GM12878 (cell line): ENCODE measurements at regions not wholly inside any gene's neighbourhood (a gene's known extent, or its start where the extent isn't known, plus 50 kb on each side); places are given as distances from the start of the nearest gene placed in this dataset.
A peak's percentile ranks its signal among the peaks of the same experiment; 100 is the strongest.

Source experiments
- ATAC-seq: fragments of 200-7000 bp; cut with Tn5 transposase; 3 replicates; pipeline ENCODE4 v1.9.1; 2020; ENCODE audit warnings: mild to moderate bottlenecking, moderate library complexity
- BruUV-seq: library from RNA; stranded (reverse); fragments of 400-500 nt; replicated peaks from 2 replicates; lab custom pipeline; 2021; lab: Mats Ljungman, UMichigan
- CTCF ChIA-PET: fragments of 300-600 bp; sonication (Branson Sonifier 250); formaldehyde crosslinking; extraction: SDS; loops from one replicate; lab custom pipeline; 2021; ENCODE audit warnings: inconsistent platforms; lab: Yijun Ruan, JAX
- POLR2A ChIA-PET: fragments of 350-600 bp; formaldehyde crosslinking; extraction: SDS; loops from one replicate; lab custom pipeline; 2021; ENCODE audit warnings: inconsistent platforms; lab: Charles Lee
- RAD21 ChIA-PET: fragments of 300-600 bp; sonication (Branson Sonifier 250); formaldehyde crosslinking; loops from one replicate; lab custom pipeline; 2023; ENCODE audit warnings: antibody characterized with exemption; ENCODE audit not compliant: unreplicated experiment; lab: Charles Lee
- SMC1A ChIA-PET: fragments of 300-600 bp; sonication (Branson Sonifier 250); formaldehyde crosslinking; loops from one replicate; lab custom pipeline; 2023; ENCODE audit not compliant: unreplicated experiment, uncharacterized antibody; lab: Charles Lee
- DNase-seq: peaks from one replicate; pipeline ENCODE4 v3.0.0-alpha.2; 2011; ENCODE audit warnings: low read depth, low spot score
- FAIRE-seq: peaks from 3 replicates; lab custom pipeline; 2011; peaks lifted over from hg19 to GRCh38; lab: Jason Lieb, UNC
- H2AFZ ChIP-seq: 2 replicates; pipeline ENCODE4 v1.6.0; 2011; ENCODE audit warnings: low read depth, low read length, control low read depth; ENCODE audit not compliant: control insufficient read depth
- H3K27ac ChIP-seq: 2 replicates; pipeline ENCODE4 v1.5.1; 2011; ENCODE audit warnings: control low read depth; ENCODE audit not compliant: control insufficient read depth, insufficient read depth
- H3K27me3 ChIP-seq, 2 experiments: replicated peaks in 1 of 2; 2 replicates each; pipeline versions ENCODE4 v1.6.0 to v1.6.1; 2011; ENCODE audit warnings: low read length in 1 of 2; ENCODE audit not compliant: control insufficient read depth in 2 of 2, insufficient read depth in 2 of 2
- H3K36me3 ChIP-seq, 2 experiments: 2 replicates each; pipeline ENCODE4 v1.5.1; 2011; ENCODE audit warnings: low read length in 1 of 2; ENCODE audit not compliant: control insufficient read depth in 2 of 2, insufficient read depth in 2 of 2
- H3K4me1 ChIP-seq: 2 replicates; pipeline ENCODE4 v1.6.1; 2011; ENCODE audit warnings: mild to moderate bottlenecking, low read length, moderate library complexity, mixed read lengths; ENCODE audit not compliant: control insufficient read depth, insufficient read depth
- H3K4me2 ChIP-seq: 2 replicates; pipeline ENCODE4 v1.6.0; 2011; ENCODE audit warnings: control low read depth; ENCODE audit not compliant: control insufficient read depth, insufficient read depth
- H3K4me3 ChIP-seq: fragments of 200-600 bp; sonication (generic); 2 replicates; pipeline ENCODE4 v1.5.1; 2016
- H3K79me2 ChIP-seq: 2 replicates; pipeline ENCODE4 v1.6.0; 2011; ENCODE audit warnings: low read length; ENCODE audit not compliant: control insufficient read depth, insufficient read depth
- H3K9ac ChIP-seq: 2 replicates; pipeline ENCODE4 v1.8.0; 2011; ENCODE audit warnings: low read length, control low read depth, mixed read lengths; ENCODE audit not compliant: control insufficient read depth, insufficient read depth
- H3K9me3 ChIP-seq: replicated peaks from 3 replicates; pipeline ENCODE4 v1.5.1; 2011; ENCODE audit warnings: mild to moderate bottlenecking, low read length; ENCODE audit not compliant: control insufficient read depth, insufficient read depth
- H4K20me1 ChIP-seq: 2 replicates; pipeline ENCODE4 v1.6.0; 2011; ENCODE audit not compliant: control insufficient read depth, insufficient read depth
- BHLHE40 ChIP-seq, 2 experiments: fragments of 450-650 bp in 1 of 2; IDR thresholded peaks; 2 replicates each; pipeline ENCODE4 v1.6.1; 2011 to 2017; ENCODE audit warnings: low read depth in 2 of 2, borderline replicate concordance in 1 of 2, improper control_type of control experiment in 1 of 2, low read length in 1 of 2, mild to moderate bottlenecking in 1 of 2
- YBX1 ChIP-seq: fragments of 450-650 bp; IDR thresholded peaks from 2 replicates; pipeline ENCODE4 v1.6.1; 2016; ENCODE audit warnings: antibody characterized with exemption
- WGBS: methylation state at CpG from one replicate; pipeline ENCODE4 v1.1.6; 2016; ENCODE audit warnings: low lambda C conversion rate; ENCODE audit not compliant: insufficient replicate concordance, insufficient coverage; ENCODE audit errors: missing lambda C conversion rate; 5-methylcytosine and 5-hydroxymethylcytosine counted together
- in situ Hi-C: fragments of 300-500 bp; cut with MboI; formaldehyde crosslinking; loops from 9 replicates; pipeline ENCODE4 v1.14.3; 2018; ENCODE audit warnings: mixed read lengths
- intact Hi-C: fragments of 100-400 bp; cut with micrococcal nuclease; formaldehyde crosslinking; loops from one replicate; pipeline ENCODE4 v1.14.2; 2022; ENCODE audit not compliant: unreplicated experiment
- TF ChIP-seq, protein P1 (sequence below): IDR thresholded peaks from 2 replicates; pipeline ENCODE4 v1.6.1; 2011; ENCODE audit warnings: low read depth, low read length, improper control_type of control experiment, borderline replicate concordance

- DNase-seq (no peak), ATAC-seq (no peak), FAIRE-seq (no peak)
- H3K36me3 ChIP-seq: no peaks in the 10 kb centered on the region
- POLR2A ChIA-PET: no interaction called here
- H4K20me1 ChIP-seq: no peaks in the 10 kb centered on the region
- intact Hi-C loops (no loop called here), in situ Hi-C loops (no loop called here)
- H3K9ac ChIP-seq: no peak overlapping the region
- no peak overlapping the region for H3K27ac ChIP-seq
- H3K4me1 ChIP-seq: no peaks in the 10 kb centered on the region
- SMC1A ChIA-PET: interaction anchor here (1.1 kb wide), 1 partner anchor 12 kb away, joined by 3 read pairs; no protein-coding TSS in a partner anchor
- 49% methylated on average over 4 of the region's 4 CpGs for WGBS
- no peak overlapping the region for H3K4me2 ChIP-seq
- no peak overlapping the region for H2AFZ ChIP-seq
- no peak overlapping the region for H3K4me3 ChIP-seq
- RAD21 ChIA-PET: no interaction called here
- H3K27me3 ChIP-seq: no peaks in the 10 kb centered on the region
- CTCF ChIA-PET: no interaction called here
- TF ChIP-seq, protein P1, sequence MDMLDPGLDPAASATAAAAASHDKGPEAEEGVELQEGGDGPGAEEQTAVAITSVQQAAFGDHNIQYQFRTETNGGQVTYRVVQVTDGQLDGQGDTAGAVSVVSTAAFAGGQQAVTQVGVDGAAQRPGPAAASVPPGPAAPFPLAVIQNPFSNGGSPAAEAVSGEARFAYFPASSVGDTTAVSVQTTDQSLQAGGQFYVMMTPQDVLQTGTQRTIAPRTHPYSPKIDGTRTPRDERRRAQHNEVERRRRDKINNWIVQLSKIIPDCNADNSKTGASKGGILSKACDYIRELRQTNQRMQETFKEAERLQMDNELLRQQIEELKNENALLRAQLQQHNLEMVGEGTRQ: no peak
- no peak for TF ChIP-seq BHLHE40 (IDR thresholded peaks at IDR 0.05; ENCODE audit: borderline replicate concordance in 1 of 2, low read depth in 2 of 2, low read length in 1 of 2)
- no peaks in the 10 kb centered on the region for H3K9me3 ChIP-seq
- no peaks in the 10 kb centered on the region for H3K79me2 ChIP-seq
- BruUV-seq: no TSS peak
These were observed 1716.6 kb downstream of the MRPL39 start for GRCh38 chr21:23890652-23891051.

GRCh38 chr21:23887725-23888306 is 1719.5 kb downstream of the MRPL39 start:
- POLR2A ChIA-PET: no interaction called here
- SMC1A ChIA-PET: no interaction called here
- Histone ChIP-seq H3K9ac (no peak overlapping the region), H4K20me1 (no peaks in the 10 kb centered on the region), H2AFZ (peak overlapping the region; percentile 29), H3K79me2 (no peaks in the 10 kb centered on the region), H3K4me1 (no peaks in the 10 kb centered on the region), H3K9me3 (no peaks in the 10 kb centered on the region), H3K27ac (no peak overlapping the region), H3K27me3 (no peaks in the 10 kb centered on the region), H3K4me3 (no peak overlapping the region), H3K36me3 (no peaks in the 10 kb centered on the region), H3K4me2 (no peak overlapping the region; the same call in 1 of the 2 replicates)
- BruUV-seq: no TSS peak
- FAIRE-seq (no peak), ATAC-seq (peak; percentile 84), DNase-seq (no peak)
- in situ Hi-C loops (no loop called here), intact Hi-C loops (no loop called here)
- 3% methylated on average over 10 of the region's 10 CpGs for WGBS
- no peak for TF ChIP-seq YBX1
- RAD21 ChIA-PET: no interaction called here
- CTCF ChIA-PET: interaction anchor here (0.9 kb wide), 1 partner anchor 80 kb away, joined by 3 read pairs; no protein-coding TSS in a partner anchor
